Iris pigment epithelial cell (primary cell): ENCODE measurements at regions not wholly inside any gene's neighbourhood (a gene's known extent, or its start where the extent isn't known, plus 50 kb on each side); places are given as distances from the start of the nearest gene placed in this dataset.
A peak's percentile ranks its signal among the peaks of the same experiment; 100 is the strongest.
"Not testable (repeated sequence)": the region's sequence is repeated elsewhere in the genome, so short reads cannot be mapped to it uniquely, and the experiment has no call there.

Experiments used
- DNase-seq: peaks from one replicate; pipeline ENCODE4 v3.0.0-alpha.2; 2011; ENCODE audit warnings: low read depth

GRCh38 chr7:108813251-108814014 is 243.8 kb downstream of the DNAJB9 start:
- no peak for DNase-seq

- no peak for DNase-seq
Measured at GRCh38 chr7:108815815-108816214, 246.1 kb downstream of the DNAJB9 start.

GRCh38 chr7:108818742-108819141 is 249.1 kb downstream of the DNAJB9 start:
- no peak for DNase-seq

GRCh38 chr7:108824840-108825580 is 255.3 kb downstream of the DNAJB9 start:
- peak; percentile 60 for DNase-seq

GRCh38 chr7:108825581-108825909 is 255.9 kb downstream of the DNAJB9 start:
- DNase-seq: no peak

GRCh38 chr7:108836256-108836655 is 266.6 kb downstream of the DNAJB9 start:
- no peak for DNase-seq

- DNase-seq: no peak
Measured at GRCh38 chr7:108838198-108838597, 268.5 kb downstream of the DNAJB9 start.

- DNase-seq: peak; percentile 4
Measured at GRCh38 chr7:108839076-108839475, 269.4 kb downstream of the DNAJB9 start.

- no peak for DNase-seq
Measured at GRCh38 chr7:108845951-108846350, 276.3 kb downstream of the DNAJB9 start.

GRCh38 chr7:108846471-108846870 is 276.8 kb downstream of the DNAJB9 start:
- no peak for DNase-seq

GRCh38 chr7:108848486-108848885 is 278.8 kb downstream of the DNAJB9 start:
- no peak for DNase-seq

- DNase-seq: no peak
Measured at GRCh38 chr7:108860615-108861014, 290.9 kb downstream of the DNAJB9 start.

- DNase-seq: no peak
Measured at GRCh38 chr7:108861071-108861470, 291.4 kb downstream of the DNAJB9 start.

- DNase-seq: no peak
Measured at GRCh38 chr7:108863227-108863848, 293.7 kb downstream of the DNAJB9 start.

- no peak for DNase-seq
Measured at GRCh38 chr7:108869070-108869469, 299.4 kb downstream of the DNAJB9 start.

GRCh38 chr7:108875139-108875538 is 305.5 kb downstream of the DNAJB9 start:
- DNase-seq: peak; percentile 9

- no peak for DNase-seq
Measured at GRCh38 chr7:108890862-108891261, 321.2 kb downstream of the DNAJB9 start.

- no peak for DNase-seq
Measured at GRCh38 chr7:108908456-108908855, 338.8 kb downstream of the DNAJB9 start.

GRCh38 chr7:108911016-108911415 is 341.3 kb downstream of the DNAJB9 start:
- DNase-seq: no peak

- DNase-seq: no peak
Measured at GRCh38 chr7:108920490-108920889, 350.8 kb downstream of the DNAJB9 start.

- not testable (repeated sequence) for DNase-seq
Measured at GRCh38 chr7:108943048-108943447, 373.4 kb downstream of the DNAJB9 start.

- DNase-seq: no peak
Measured at GRCh38 chr7:108947526-108947925, 377.9 kb downstream of the DNAJB9 start.

GRCh38 chr7:108972004-108972403 is 402.3 kb downstream of the DNAJB9 start:
- no peak for DNase-seq
